HG02885 (cell line): ENCODE measurements at regions not wholly inside any gene's neighbourhood (a gene's known extent, or its start where the extent isn't known, plus 50 kb on each side); places are given as distances from the start of the nearest gene placed in this dataset.
"Not testable (repeated sequence)": the region's sequence is repeated elsewhere in the genome, so short reads cannot be mapped to it uniquely, and the experiment has no call there.

Experiments used
- ATAC-seq: cut with Tn5 transposase; IDR thresholded peaks from one replicate; pipeline ENCODE4 v1.9.1; 2021; ENCODE audit warnings: mild to moderate bottlenecking; ENCODE audit not compliant: unreplicated experiment, poor library complexity

DNA sequence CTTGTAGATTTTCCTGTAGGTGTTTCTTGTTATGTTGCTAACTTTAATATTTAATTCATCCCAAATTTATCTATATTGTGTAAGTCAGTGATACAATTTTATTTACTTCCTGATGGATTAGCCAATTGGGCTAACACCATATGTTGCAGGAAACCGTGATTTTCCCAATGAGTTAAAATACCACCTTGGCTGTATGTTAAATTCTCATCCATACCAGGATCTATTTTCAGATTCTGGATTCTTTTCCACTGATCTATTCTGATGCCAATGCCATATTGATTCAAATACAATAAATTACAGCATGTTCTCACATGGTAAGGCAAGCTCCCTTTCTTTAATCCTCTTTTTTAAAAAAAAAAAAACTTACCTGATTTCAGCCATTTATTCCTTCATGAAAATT lies 85.8 kb upstream of the DNAJC10 start:
- ATAC-seq, result no peak

DNA sequence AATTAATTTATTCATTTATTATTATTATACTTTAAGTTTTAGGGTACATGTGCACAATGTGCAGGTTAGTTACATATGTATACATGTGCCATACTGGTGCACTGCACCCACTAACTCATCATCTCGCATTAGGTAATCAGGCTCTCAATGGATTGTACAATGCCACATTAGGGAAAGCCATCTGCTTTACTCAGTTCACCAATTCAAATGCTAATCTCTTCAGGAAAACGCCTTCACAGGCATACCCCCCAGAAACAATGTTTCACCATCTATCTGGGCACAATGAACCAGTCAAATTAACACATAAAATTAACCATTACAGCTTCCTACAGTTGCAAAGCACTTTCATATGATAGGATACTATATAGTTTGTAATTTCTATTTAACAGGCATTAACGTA lies 84.8 kb upstream of the DNAJC10 start:
- no peak for ATAC-seq

DNA sequence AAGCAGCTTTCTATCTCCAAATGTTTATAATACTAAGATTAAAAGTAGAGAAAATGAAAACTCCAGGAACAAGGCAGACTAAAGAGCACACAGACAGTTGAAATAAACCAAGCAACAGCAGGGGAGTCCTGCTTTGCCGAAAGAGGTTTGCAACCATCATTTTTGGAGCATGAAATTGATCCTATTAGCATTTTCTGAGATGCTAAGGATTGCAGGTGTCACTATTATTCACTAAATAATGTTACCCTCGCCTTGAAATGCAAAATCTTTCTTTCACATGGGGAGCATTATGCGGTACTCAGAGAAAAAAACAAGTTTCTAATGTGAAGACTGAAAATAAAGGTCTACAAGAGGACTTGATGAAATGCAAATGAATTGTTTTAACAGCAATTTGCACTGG lies 81.7 kb upstream of the DNAJC10 start:
- no peak for ATAC-seq

DNA sequence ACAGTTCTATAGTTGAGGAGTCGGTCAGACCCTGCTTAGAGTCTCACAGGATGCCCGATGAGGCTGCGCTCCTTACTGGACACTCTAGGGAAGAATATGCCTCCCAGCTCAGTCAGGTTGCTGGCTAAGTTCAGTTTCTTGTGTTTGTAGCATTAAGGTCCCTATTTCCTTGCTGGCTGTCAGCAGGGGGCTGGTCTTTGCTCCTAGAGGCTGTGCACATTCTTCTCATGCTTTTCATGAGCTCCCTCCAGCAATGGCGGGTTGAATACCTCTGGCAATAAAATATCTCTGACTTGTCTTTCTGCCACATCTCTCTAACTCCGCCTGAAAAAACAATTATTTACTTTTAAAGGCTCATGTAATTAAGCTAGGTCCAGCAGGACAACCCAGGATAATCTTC lies 79.4 kb upstream of the DNAJC10 start:
- no peak for ATAC-seq

DNA sequence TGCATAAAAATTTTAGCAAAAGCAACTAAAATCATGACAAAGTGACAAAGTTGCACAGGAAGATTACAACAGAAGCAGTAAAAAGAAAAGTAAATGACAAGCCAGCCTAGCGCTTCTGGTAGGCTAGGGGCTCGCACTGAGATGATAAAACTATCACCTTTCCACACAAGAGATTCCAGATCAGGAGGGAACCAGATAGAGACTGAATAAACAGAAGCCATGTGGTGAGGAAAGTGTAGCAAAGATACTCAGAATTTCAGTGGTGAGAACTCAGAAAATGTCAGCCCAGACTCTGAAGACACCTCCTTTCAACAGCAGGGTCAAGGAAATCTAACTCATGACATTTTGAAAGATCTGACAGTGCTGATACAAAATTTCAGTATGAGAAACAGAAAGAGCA lies 77.4 kb upstream of the DNAJC10 start:
- no peak for ATAC-seq

DNA sequence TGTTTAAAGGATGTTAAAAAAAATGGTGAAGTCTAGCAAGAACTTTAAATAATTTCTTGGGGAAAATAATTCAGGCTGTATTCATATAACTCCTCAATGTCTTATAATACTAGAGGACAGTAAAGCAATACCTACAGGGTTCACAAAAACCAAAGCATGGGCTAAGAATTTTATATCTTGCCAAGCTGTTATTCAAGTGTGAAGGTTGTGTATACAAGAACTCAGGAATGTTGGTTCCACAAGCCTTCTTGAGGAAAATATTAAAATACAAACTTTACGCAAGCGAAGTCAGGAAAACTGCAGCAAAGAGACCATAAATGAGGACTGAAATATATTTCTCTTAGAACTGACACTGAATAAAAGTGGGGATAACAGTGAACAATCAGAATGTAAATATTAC lies 76.1 kb upstream of the DNAJC10 start:
- ATAC-seq, result no peak

DNA sequence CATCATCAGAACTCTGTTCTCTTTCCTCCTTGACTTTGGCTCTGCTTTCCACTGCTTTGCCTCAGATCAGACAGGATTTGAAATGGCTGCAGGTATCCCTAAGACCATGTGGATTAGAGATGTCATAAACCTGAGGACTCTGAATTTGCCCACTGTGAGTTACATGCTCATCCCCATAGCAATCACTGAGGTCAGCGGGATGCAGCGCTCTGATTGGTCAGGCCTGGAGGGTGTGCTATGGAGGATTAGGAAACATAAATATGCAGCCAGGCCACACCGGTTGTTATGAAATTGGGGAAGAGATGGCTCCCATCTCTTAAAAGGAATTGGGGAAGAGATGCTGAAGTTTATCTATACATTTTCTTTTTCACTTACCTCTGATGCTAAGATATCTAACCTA lies 73.7 kb upstream of the DNAJC10 start:
- ATAC-seq, result peak; percentile 100

DNA sequence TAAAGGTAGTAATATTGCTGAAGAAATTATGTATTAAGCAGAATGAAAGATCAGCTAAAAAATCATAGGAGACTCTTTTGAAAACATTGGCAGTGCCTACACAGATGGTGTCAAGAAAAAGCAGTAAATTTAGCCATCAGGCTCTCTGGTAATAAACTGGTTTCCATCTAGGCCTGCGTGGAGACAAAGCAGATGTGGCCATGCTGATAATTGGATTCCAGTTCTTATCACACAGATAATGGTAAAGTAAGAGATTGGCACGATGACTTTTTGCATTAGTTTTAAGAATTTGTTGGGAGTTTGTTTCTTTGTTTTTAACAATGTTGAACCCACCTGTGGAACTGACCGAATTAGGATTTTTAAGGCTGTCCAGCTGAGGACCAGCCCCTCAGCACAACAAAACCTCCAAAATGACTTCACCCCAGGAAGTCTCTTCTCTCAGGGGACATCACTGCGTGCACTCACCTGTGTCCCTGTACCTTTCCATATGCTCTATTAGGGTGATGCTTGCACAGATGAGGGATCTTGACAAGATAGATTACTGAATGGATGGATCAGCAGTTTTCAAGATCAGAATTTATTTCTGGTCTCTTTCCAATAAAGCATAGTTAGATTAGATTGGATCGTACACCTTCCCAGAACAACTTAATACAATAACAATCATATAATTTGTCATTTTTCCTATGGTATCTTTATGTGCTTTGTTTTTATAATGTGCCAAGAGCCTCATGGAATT lies 69.1 kb upstream of the DNAJC10 start:
- ATAC-seq, result no peak

DNA sequence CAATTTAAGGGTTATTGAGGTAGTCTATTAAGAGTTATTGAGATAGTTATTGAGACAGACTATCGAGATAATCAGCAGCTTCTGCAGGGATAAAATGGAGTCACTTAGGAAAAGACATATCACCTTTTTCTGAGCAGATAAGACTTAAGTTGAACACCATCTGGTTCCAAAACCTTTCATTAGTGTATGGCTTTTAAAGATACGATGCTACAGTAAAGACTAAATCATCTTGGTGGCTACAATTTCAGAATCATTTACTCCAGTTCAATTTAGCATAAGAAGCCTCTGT lies 68.6 kb upstream of the DNAJC10 start:
- ATAC-seq, result no peak

DNA sequence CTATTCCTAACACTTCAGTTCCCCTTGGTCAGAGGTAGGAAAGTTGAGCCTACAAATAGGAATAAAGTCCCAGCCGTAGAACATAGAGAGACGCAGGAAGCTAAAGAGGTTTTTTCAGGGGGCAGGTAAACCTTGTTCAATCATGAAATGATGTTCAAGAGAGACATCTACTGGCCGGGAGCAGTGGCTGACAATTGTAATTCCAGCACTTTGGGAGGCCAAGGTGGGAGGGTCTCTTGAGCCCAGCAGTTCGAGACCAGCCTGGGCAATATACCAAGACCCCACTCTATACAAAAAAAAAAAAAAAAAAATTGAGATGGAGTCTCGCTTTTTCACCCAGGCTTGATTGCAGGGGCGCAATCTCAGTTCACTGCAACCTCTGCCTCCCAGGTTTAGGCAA lies 66.7 kb upstream of the DNAJC10 start:
- ATAC-seq, result peak; percentile 64

DNA sequence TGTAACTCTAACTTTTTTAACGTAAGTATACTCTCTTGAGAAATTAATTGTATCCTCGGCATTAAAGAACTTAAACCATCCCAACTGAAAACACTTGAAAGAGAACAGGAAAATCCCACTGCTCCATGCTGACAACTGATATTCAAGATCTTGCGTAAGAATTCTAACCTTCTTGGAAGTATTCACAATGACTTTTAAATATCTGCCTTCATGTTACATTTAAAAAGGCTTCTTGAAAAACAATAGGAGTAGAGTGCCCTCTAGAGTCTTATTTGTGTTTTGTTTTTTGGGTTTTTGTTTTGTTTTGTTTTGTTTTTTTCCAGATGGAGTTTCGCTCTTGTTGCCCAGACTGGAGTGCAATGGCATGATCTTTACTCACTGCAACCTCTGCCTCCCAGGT lies 65.4 kb upstream of the DNAJC10 start:
- peak; percentile 39 for ATAC-seq

DNA sequence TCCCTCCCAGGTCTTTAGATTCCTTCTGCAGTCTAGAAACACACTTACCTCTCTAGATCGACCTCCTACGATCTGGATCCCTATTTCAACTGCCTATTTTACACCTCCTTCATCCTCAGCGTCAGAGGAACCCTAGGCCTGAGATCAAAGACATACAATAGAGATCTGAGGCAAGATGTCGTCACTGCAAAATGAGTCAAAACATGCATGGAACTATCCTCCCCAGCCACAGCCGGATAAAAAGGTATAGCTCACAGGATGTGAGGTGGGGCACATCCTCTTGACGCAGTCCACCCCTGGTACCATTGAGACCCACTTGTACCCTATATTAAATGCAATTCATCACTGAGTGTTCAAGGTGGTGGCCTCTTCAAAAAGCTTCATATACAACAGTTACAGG lies 63.7 kb upstream of the DNAJC10 start:
- ATAC-seq, result no peak

DNA sequence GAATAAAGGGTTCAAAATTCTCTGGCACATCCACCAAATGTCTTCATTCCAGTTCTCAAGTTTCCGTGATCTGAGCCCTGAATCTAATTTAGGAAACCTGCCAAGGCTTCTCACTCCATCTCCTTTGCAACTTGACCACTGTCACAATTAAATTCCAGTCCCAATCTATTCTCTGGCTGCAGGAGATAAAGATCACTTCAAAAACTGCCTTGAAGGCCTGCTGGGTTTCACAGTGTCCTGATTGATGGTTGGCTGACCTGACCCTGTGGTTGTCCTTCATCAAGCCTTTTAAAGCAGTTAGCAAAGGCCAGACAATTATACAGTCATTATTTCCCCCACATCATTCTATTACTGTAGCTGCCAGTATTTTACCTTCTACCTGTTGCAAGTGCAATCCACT lies 60.3 kb upstream of the DNAJC10 start:
- no peak for ATAC-seq

DNA sequence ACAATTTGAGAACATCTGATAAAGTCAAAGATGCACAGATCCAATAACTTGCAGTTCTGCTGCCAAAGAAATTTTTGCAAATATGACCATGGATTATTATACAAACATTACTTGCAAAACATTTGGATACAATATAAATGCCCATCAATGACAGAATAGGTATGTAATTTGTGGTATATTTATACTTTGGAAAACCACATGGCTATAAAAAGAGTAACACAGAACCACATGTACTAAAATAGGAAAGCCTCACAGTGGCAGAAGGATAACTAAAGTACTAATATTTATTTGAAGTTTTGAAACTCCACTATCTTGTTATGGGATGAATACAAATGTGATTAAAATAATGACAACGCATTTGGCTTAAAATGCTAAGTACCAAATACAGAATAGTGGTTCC lies 51.8 kb upstream of the DNAJC10 start:
- no peak for ATAC-seq

DNA sequence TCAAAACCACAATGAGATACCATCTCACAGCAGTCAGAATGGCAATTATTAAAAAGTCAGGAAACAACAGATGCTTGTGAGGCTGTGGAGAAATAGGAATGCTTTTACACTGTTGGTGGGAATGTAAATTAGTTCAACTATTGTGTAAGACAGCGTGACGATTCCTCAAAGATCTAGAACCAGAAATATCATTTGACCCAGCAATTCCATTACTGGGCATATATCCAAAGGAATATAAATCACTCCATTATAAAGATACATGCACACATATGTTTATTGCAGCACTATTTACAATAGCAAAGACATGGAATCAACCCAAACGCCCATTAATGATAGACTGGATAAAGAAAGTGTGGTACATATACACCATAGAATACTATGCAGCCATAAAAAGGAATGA lies 50.6 kb upstream of the DNAJC10 start:
- not testable (repeated sequence) for ATAC-seq
